SU-DHL-6 (cell line): ENCODE measurements at regions not wholly inside any gene's neighbourhood (a gene's known extent, or its start where the extent isn't known, plus 50 kb on each side); places are given as distances from the start of the nearest gene placed in this dataset.

Experiments used
- EZH2phosphoT487 ChIP-seq: fragments of 200-600 bp; sonication (generic), shearing (Covaris generic); conservative IDR thresholded peaks from 2 replicates; pipeline ENCODE4 v1.6.1; 2018; ENCODE audit warnings: mild to moderate bottlenecking, antibody characterized with exemption, low read length, moderate library complexity, mixed read lengths
- TF ChIP-seq, protein P1 (sequence below): fragments of 200-600 bp; sonication (generic); IDR thresholded peaks from one replicate; pipeline ENCODE4 v1.5.1; 2017; ENCODE audit warnings: antibody characterized with exemption, mild to moderate bottlenecking, low read length, moderate library complexity; ENCODE audit not compliant: insufficient read depth, poor library complexity, severe bottlenecking

DNA sequence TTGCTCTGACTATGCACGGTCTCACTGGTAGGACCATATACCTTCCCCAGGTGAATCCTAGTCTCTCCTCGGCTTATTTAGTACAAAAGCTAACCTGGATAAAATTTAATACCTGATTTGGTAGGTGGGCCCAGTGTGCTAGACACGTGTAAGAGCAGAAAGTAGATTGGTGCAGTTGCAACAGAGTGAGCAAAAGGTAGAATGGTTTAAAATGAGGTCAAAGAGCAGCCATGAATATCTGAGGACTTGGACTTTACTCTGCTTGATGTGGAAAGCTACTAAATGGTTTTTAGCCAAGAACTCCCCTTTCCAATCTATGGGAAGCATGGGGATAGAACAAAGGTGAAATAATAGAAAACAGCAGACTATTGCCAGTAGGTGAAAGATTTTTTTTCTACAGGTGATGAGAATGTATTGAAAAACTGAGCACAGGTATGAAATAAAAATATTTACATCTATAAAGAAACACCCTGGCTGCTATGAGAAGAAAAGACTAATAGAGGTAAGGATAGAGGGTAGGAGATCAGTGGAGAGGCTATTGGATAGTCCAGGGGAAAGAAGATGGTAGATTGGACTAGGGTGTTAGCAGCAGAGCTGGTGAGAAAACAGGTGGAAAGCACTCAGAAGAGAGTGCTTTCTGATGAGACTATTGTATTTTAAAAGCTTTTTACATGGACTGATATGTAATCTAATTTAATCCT, 61.3 kb upstream of the BCL9 start:
- TF ChIP-seq, protein P1, sequence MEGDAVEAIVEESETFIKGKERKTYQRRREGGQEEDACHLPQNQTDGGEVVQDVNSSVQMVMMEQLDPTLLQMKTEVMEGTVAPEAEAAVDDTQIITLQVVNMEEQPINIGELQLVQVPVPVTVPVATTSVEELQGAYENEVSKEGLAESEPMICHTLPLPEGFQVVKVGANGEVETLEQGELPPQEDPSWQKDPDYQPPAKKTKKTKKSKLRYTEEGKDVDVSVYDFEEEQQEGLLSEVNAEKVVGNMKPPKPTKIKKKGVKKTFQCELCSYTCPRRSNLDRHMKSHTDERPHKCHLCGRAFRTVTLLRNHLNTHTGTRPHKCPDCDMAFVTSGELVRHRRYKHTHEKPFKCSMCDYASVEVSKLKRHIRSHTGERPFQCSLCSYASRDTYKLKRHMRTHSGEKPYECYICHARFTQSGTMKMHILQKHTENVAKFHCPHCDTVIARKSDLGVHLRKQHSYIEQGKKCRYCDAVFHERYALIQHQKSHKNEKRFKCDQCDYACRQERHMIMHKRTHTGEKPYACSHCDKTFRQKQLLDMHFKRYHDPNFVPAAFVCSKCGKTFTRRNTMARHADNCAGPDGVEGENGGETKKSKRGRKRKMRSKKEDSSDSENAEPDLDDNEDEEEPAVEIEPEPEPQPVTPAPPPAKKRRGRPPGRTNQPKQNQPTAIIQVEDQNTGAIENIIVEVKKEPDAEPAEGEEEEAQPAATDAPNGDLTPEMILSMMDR = no peak
- TF ChIP-seq EZH2phosphoT487 = no peak
